SK-N-SH (cell line): ENCODE measurements at regions not wholly inside any gene's neighbourhood (a gene's known extent, or its start where the extent isn't known, plus 50 kb on each side); places are given as distances from the start of the nearest gene placed in this dataset.

Experiments used
- CTCF ChIA-PET: fragments of 300-600, 350-600 bp; formaldehyde crosslinking; extraction: SDS; loops from one replicate; lab custom pipeline; 2021; lab: Yijun Ruan, JAX
- POLR2A ChIA-PET: fragments of 350-600 bp; sonication (Branson Sonifier 250); formaldehyde crosslinking; extraction: SDS; loops from one replicate; lab custom pipeline; 2020; ENCODE audit warnings: antibody characterized with exemption, inconsistent platforms; lab: Yijun Ruan, JAX
- DNase-seq: peaks from one replicate; pipeline ENCODE4 v3.0.0; 2012
- H2AFZ ChIP-seq: fragments of 200-600 bp; sonication (generic); 2 replicates; pipeline ENCODE4 v1.8.1; 2016; ENCODE audit warnings: antibody characterized with exemption, mild to moderate bottlenecking, low read depth
- H3F3A ChIP-seq: fragments of 200-600 bp; sonication (generic); replicated peaks from 2 replicates; pipeline ENCODE3; 2016; ENCODE audit warnings: antibody characterized with exemption, mild to moderate bottlenecking; ENCODE audit not compliant: insufficient read depth
- H3K27ac ChIP-seq, 2 experiments: fragments of 200-500 bp in 1 of 2; fragments of 200-600 bp in 1 of 2; sonication (Bioruptor generic) in 1 of 2; sonication (generic), shearing (Covaris generic) in 1 of 2; 2 replicates each; pipeline versions ENCODE4 v1.5.1 to v1.6.1; 2014 to 2016; ENCODE audit warnings: low read depth in 2 of 2, inconsistent platforms in 1 of 2, low read length in 1 of 2, mild to moderate bottlenecking in 1 of 2, mixed read lengths in 1 of 2
- H3K27me3 ChIP-seq: fragments of 200-600 bp; sonication (generic), shearing (Covaris generic); 2 replicates; pipeline ENCODE4 v1.6.1; 2016; ENCODE audit warnings: mixed run types; ENCODE audit not compliant: insufficient read depth
- H3K36me3 ChIP-seq, 2 experiments: fragments of 200-500 bp in 1 of 2; fragments of 200-600 bp in 1 of 2; sonication (Bioruptor generic) in 1 of 2; sonication (generic) in 1 of 2; replicated peaks in 1 of 2; 2 replicates each; pipeline versions ENCODE3 to v1.5.1; 2014 to 2016; ENCODE audit warnings: low read length in 1 of 2, mild to moderate bottlenecking in 1 of 2; ENCODE audit not compliant: insufficient read depth in 2 of 2, control insufficient read depth in 1 of 2
- H3K4me1 ChIP-seq, 2 experiments: fragments of 200-500 bp in 1 of 2; fragments of 200-600 bp in 1 of 2; sonication (Bioruptor generic) in 1 of 2; sonication (generic), shearing (Covaris generic) in 1 of 2; 2 replicates each; pipeline versions ENCODE4 v1.5.1 to v1.6.1; 2014 to 2016; ENCODE audit warnings: low read depth in 1 of 2, low read length in 1 of 2, mixed run types in 1 of 2; ENCODE audit not compliant: insufficient read depth in 2 of 2, control insufficient read depth in 1 of 2
- H3K4me2 ChIP-seq: fragments of 200-600 bp; sonication (generic), shearing (Covaris generic); 2 replicates; pipeline ENCODE4 v1.6.1; 2017; ENCODE audit warnings: mixed run types
- H3K4me3 ChIP-seq, 2 experiments: fragments of 200-500 bp in 1 of 2; fragments of 200-600 bp in 1 of 2; sonication (Bioruptor generic) in 1 of 2; sonication (generic), shearing (Covaris generic) in 1 of 2; 2 replicates each; pipeline versions ENCODE4 v1.5.1 to v1.8.1; 2014 to 2016; ENCODE audit warnings: low read depth in 2 of 2, inconsistent platforms in 1 of 2, low read length in 1 of 2, mild to moderate bottlenecking in 1 of 2, mixed read lengths in 1 of 2, moderate library complexity in 1 of 2
- H3K79me2 ChIP-seq: fragments of 200-600 bp; sonication (generic); 2 replicates; pipeline ENCODE4 v1.8.1; 2017; ENCODE audit warnings: mild to moderate bottlenecking; ENCODE audit not compliant: insufficient read depth
- H3K9ac ChIP-seq: fragments of 200-600 bp; sonication (generic); 2 replicates; pipeline ENCODE4 v1.6.1; 2017; ENCODE audit warnings: mixed run types
- H3K9me2 ChIP-seq: fragments of 200-600 bp; sonication (generic); 2 replicates; pipeline ENCODE4 v1.6.1; 2017; ENCODE audit warnings: mixed run types
- H3K9me3 ChIP-seq: fragments of 200-600 bp; sonication (generic); 2 replicates; pipeline ENCODE4 v1.6.1; 2017; ENCODE audit warnings: mixed run types, mild to moderate bottlenecking, moderate library complexity
- H4K20me1 ChIP-seq: fragments of 200-600 bp; sonication (generic); 2 replicates; pipeline ENCODE4 v1.6.1; 2017; ENCODE audit warnings: mild to moderate bottlenecking, mixed run types; ENCODE audit not compliant: insufficient read depth
- CTCF ChIP-seq: fragments of 200-600 bp; sonication (generic); IDR thresholded peaks from 2 replicates; pipeline ENCODE4 v1.6.1; 2017; ENCODE audit warnings: antibody characterized with exemption, mild to moderate bottlenecking, moderate library complexity
- EP300 ChIP-seq, 2 experiments: IDR thresholded peaks; 2 replicates each; pipeline versions ENCODE4 v1.4.0 to v1.6.1; 2012; ENCODE audit warnings: borderline replicate concordance in 1 of 2, low read depth in 1 of 2, low read length in 1 of 2
- FOSL2 ChIP-seq: IDR thresholded peaks from 2 replicates; pipeline ENCODE4 v1.4.0; 2012; ENCODE audit warnings: low read depth, mild to moderate bottlenecking, moderate library complexity, borderline replicate concordance
- FOXJ3 ChIP-seq: sonication (generic); formaldehyde crosslinking; IDR thresholded peaks from 2 replicates; pipeline ENCODE4 v1.5.1; 2020; ENCODE audit warnings: mild to moderate bottlenecking, missing genetic modification reagents
- GABPA ChIP-seq: IDR thresholded peaks from 2 replicates; pipeline ENCODE4 v1.4.0; 2012; ENCODE audit warnings: low read depth, mild to moderate bottlenecking
- MXI1 ChIP-seq: IDR thresholded peaks from 2 replicates; pipeline ENCODE4 v1.6.1; 2012; ENCODE audit warnings: mild to moderate bottlenecking, low read depth, low read length, improper control_type of control experiment
- NRF1 ChIP-seq: IDR thresholded peaks from 2 replicates; pipeline ENCODE4 v1.6.1; 2012; ENCODE audit warnings: low read depth, mild to moderate bottlenecking, low read length
- RXRA ChIP-seq: IDR thresholded peaks from 2 replicates; pipeline ENCODE4 v1.4.0; 2012; ENCODE audit warnings: low read depth, mild to moderate bottlenecking, borderline replicate concordance
- SIN3A ChIP-seq: IDR thresholded peaks from 2 replicates; pipeline ENCODE4 v1.6.1; 2012; ENCODE audit warnings: low read depth, mild to moderate bottlenecking, low read length, moderate library complexity, borderline replicate concordance
- SMC3 ChIP-seq: IDR thresholded peaks from 2 replicates; pipeline ENCODE4 v1.6.1; 2012; ENCODE audit warnings: low read depth, low read length, improper control_type of control experiment
- TAF1 ChIP-seq: IDR thresholded peaks from 2 replicates; pipeline ENCODE4 v1.6.1; 2012; ENCODE audit warnings: low read depth, mild to moderate bottlenecking, low read length, moderate library complexity, borderline replicate concordance
- TEAD4 ChIP-seq: IDR thresholded peaks from 2 replicates; pipeline ENCODE4 v1.4.0; 2012; ENCODE audit warnings: mild to moderate bottlenecking, borderline replicate concordance; ENCODE audit not compliant: insufficient read depth
- WGBS: methylation state at CpG from one replicate; pipeline ENCODE4 v1.1.6; 2017; ENCODE audit warnings: low lambda C conversion rate; 5-methylcytosine and 5-hydroxymethylcytosine counted together
- TF ChIP-seq, protein P1 (sequence below): fragments of 150-350 bp; IDR thresholded peaks from 2 replicates; pipeline ENCODE4 v1.6.1; 2017; ENCODE audit warnings: antibody characterized with exemption, low read length, low read depth, borderline replicate concordance

- Histone ChIP-seq H3K27ac (peak overlapping the region in 1 of 2 experiments; percentile 99; a peak in 3 of 4 replicates), H3F3A (peaks cover 57% of the 10 kb centered on the region), H3K79me2 (no peaks in the 10 kb centered on the region), H3K9ac (no peak overlapping the region), H3K4me2 (no peak overlapping the region), H4K20me1 (no peaks in the 10 kb centered on the region), H3K36me3 (peaks cover 0 to 7% of the 10 kb centered on the region in 2 experiments), H3K4me1 (peaks cover 0 to 34% of the 10 kb centered on the region in 2 experiments; a peak in 3 of 4 replicates), H2AFZ (no peak overlapping the region), H3K9me2 (no peaks in the 10 kb centered on the region), H3K4me3 (no peak overlapping the region), H3K9me3 (peaks cover 10% of the 10 kb centered on the region), H3K27me3 (no peaks in the 10 kb centered on the region)
- CTCF ChIA-PET = interaction anchor here (0.7 kb wide), 2 partner anchors 38 to 320 kb away, joined by 3 read pairs; no protein-coding TSS in a partner anchor
- TF ChIP-seq TAF1 (no peak), FOSL2 (no peak), CTCF (no peak), EP300 (IDR thresholded peaks at IDR 0.05; ENCODE audit: borderline replicate concordance in 1 of 2, low read depth in 1 of 2, low read length in 1 of 2) (no peak), TEAD4 (no peak), SIN3A (no peak), SMC3 (no peak)
- TF ChIP-seq, protein P1, sequence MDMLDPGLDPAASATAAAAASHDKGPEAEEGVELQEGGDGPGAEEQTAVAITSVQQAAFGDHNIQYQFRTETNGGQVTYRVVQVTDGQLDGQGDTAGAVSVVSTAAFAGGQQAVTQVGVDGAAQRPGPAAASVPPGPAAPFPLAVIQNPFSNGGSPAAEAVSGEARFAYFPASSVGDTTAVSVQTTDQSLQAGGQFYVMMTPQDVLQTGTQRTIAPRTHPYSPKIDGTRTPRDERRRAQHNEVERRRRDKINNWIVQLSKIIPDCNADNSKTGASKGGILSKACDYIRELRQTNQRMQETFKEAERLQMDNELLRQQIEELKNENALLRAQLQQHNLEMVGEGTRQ = no peak
- POLR2A ChIA-PET = no interaction called here
- DNase-seq = no peak
Measured at GRCh38 chr1:115165776-115166175, 76.5 kb upstream of the TSPAN2 start.

DNA sequence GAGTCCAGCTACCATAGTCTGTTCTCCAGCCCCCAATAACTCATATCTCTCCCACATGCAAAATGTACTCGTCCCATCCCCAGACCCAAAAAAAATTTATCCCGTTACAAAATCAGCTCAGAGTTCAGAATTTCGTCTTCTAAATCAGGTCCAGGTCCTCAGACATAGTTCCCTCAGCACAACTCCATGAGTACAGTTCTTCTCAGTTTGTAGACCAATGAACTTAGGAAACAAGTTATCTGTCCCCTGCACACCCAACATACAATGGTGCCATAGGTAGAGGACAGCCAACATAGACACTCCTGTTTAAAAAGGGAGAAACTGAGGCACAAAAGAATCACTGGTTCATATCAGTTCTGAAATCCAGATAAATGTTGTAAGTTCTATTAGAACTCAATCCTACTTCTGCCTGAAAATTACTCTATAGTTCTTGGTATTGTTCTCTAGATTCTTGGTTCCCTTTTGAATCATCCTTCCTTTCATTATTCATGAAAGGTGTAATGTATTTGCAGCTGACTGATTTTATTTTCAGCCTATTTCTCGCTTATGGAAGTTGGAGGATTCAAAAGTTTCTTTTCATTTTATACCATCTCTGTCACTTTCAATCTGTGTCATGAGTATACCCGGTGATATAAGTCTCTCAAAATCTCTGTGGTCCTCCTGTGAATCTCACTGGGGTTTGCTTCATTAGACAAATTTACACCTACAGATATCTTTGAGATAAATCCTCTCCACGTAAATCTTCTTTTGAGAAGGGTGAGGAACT lies 75.8 kb upstream of the TSPAN2 start:
- Histone ChIP-seq H3K36me3 (peaks cover 0 to 7% of the 10 kb centered on the region in 2 experiments), H3F3A (peaks cover 57% of the 10 kb centered on the region), H3K9me3 (peaks cover 10% of the 10 kb centered on the region), H3K4me2 (no peak overlapping the region), H3K27ac (peak overlapping the region in 1 of 2 experiments; percentile 99; a peak in 1 of 4 replicates), H3K27me3 (no peaks in the 10 kb centered on the region), H3K9ac (no peak overlapping the region), H2AFZ (no peak overlapping the region), H3K79me2 (no peaks in the 10 kb centered on the region), H4K20me1 (no peaks in the 10 kb centered on the region), H3K4me1 (peaks cover 0 to 29% of the 10 kb centered on the region in 2 experiments; a peak in 3 of 4 replicates), H3K4me3 (no peak overlapping the region), H3K9me2 (no peaks in the 10 kb centered on the region)
- no peak for TF ChIP-seq TEAD4
- no peak for TF ChIP-seq FOXJ3 (CRISPR knock-in tag)
- no peak for TF ChIP-seq SMC3
- no peak for TF ChIP-seq RXRA
- TF ChIP-seq MXI1 = no peak
- TF ChIP-seq GABPA = no peak
- no peak for TF ChIP-seq NRF1
- TF ChIP-seq CTCF = no peak
- TF ChIP-seq, protein P1 = no peak
- DNase-seq = no peak
- WGBS = 94% methylated on average over 6 of the region's 6 CpGs
- ChIA-PET CTCF (interaction anchor here (0.7 to 1.8 kb wide), 2 partner anchors 39 to 430 kb away, joined by 3 to 5 read pairs; no protein-coding TSS in a partner anchor), POLR2A (no interaction called here)
